H1 (cell line): ENCODE measurements at regions not wholly inside any gene's neighbourhood (a gene's known extent, or its start where the extent isn't known, plus 50 kb on each side); places are given as distances from the start of the nearest gene placed in this dataset.

Experiments used
- CTCF ChIA-PET: fragments of 300-600 bp; sonication (Branson Sonifier 250); formaldehyde crosslinking; loops from one replicate; lab custom pipeline; 2021; ENCODE audit not compliant: partially characterized antibody; lab: Charles Lee
- POLR2A ChIA-PET: fragments of 300-600 bp; sonication (Branson Sonifier 250); formaldehyde crosslinking; loops from one replicate; lab custom pipeline; 2021; ENCODE audit warnings: inconsistent platforms; ENCODE audit not compliant: partially characterized antibody; lab: Charles Lee
- DNase-seq, 2 experiments: peaks; one replicate each; pipeline versions ENCODE4 v3.0.0 to v3.0.0-alpha.2; 2010 to 2022; ENCODE audit warnings: low spot score in 2 of 2, low read depth in 1 of 2, mixed read lengths in 1 of 2
- FAIRE-seq: peaks from 2 replicates; lab custom pipeline; 2011; peaks lifted over from hg19 to GRCh38; lab: Jason Lieb, UNC
- H2AFZ ChIP-seq: 2 replicates; pipeline ENCODE4 v1.8.1; 2012; ENCODE audit warnings: low read length, inconsistent platforms
- H2AK5ac ChIP-seq: 2 replicates; pipeline ENCODE4 v1.6.1; 2013; ENCODE audit warnings: low read depth, low read length
- H2BK120ac ChIP-seq: replicated peaks from 2 replicates; pipeline ENCODE3; 2013; ENCODE audit warnings: low read depth, low read length, inconsistent platforms
- H2BK12ac ChIP-seq: 2 replicates; pipeline ENCODE4 v1.6.1; 2013; ENCODE audit warnings: low read depth, low read length
- H2BK15ac ChIP-seq: 2 replicates; pipeline ENCODE4 v1.6.1; 2013; ENCODE audit warnings: low read length
- H2BK20ac ChIP-seq: 2 replicates; pipeline ENCODE4 v1.6.1; 2013; ENCODE audit warnings: low read length
- H2BK5ac ChIP-seq: 2 replicates; pipeline ENCODE4 v1.6.1; 2013; ENCODE audit warnings: low read depth, low read length
- H3K14ac ChIP-seq: 2 replicates; pipeline ENCODE4 v1.6.1; 2013; ENCODE audit warnings: inconsistent platforms; ENCODE audit not compliant: insufficient read length
- H3K18ac ChIP-seq: 2 replicates; pipeline ENCODE4 v1.6.1; 2013; ENCODE audit warnings: low read length; ENCODE audit errors: extremely low read depth
- H3K23ac ChIP-seq: 2 replicates; pipeline ENCODE4 v1.6.1; 2013; ENCODE audit warnings: inconsistent platforms; ENCODE audit not compliant: insufficient read length
- H3K23me2 ChIP-seq: 2 replicates; pipeline ENCODE4 v1.6.1; 2013; ENCODE audit warnings: low read depth, low read length
- H3K27ac ChIP-seq: 2 replicates; pipeline ENCODE4 v1.6.1; 2011; ENCODE audit warnings: low read depth, low read length, inconsistent platforms
- H3K27me3 ChIP-seq, 4 experiments: replicated peaks in 1 of 4; 1 replicate in 1 of 4; 2 replicates in 3 of 4; pipeline versions ENCODE4 v1.6.1 to v1.8.1; 2011 to 2013; ENCODE audit warnings: low read length in 3 of 4, mild to moderate bottlenecking in 3 of 4, inconsistent platforms in 2 of 4, mixed read lengths in 2 of 4, moderate library complexity in 1 of 4; ENCODE audit not compliant: control insufficient read depth in 3 of 4, insufficient read depth in 3 of 4; ENCODE audit errors: extremely low read depth in 1 of 4
- H3K36me3 ChIP-seq, 4 experiments: 2 replicates each; pipeline versions ENCODE4 v1.6.1 to v1.8.1; 2011 to 2013; ENCODE audit warnings: mild to moderate bottlenecking in 4 of 4, low read length in 3 of 4, moderate library complexity in 2 of 4, control low read depth in 1 of 4, inconsistent platforms in 1 of 4; ENCODE audit not compliant: insufficient read depth in 4 of 4, control insufficient read depth in 2 of 4
- H3K4ac ChIP-seq: replicated peaks from 2 replicates; pipeline ENCODE3; 2013; ENCODE audit warnings: low read length, low read depth, mixed read lengths, inconsistent platforms; ENCODE audit not compliant: insufficient read length
- H3K4me1 ChIP-seq, 4 experiments: replicated peaks in 1 of 4; 1 replicate in 1 of 4; 2 replicates in 3 of 4; pipeline versions ENCODE4 v1.6.1 to v1.8.1; 2011 to 2013; ENCODE audit warnings: low read length in 3 of 4, inconsistent platforms in 2 of 4, mixed read lengths in 1 of 4; ENCODE audit not compliant: insufficient read depth in 4 of 4, control insufficient read depth in 3 of 4
- H3K4me2 ChIP-seq, 2 experiments: 2 replicates each; pipeline versions ENCODE4 v1.6.1 to v1.8.1; 2011 to 2013; ENCODE audit warnings: low read depth in 2 of 2, low read length in 2 of 2, control low read depth in 1 of 2, inconsistent platforms in 1 of 2, mild to moderate bottlenecking in 1 of 2; ENCODE audit not compliant: insufficient read depth in 1 of 2
- H3K4me3 ChIP-seq, 4 experiments: fragments of 200-600, 300-600 bp in 1 of 4; sonication (generic), shearing (Covaris generic), sonication (Bioruptor Twin) in 1 of 4; 2 replicates each; pipeline versions ENCODE4 v1.5.1 to v1.8.1; 2011 to 2016; ENCODE audit warnings: low read length in 4 of 4, low read depth in 3 of 4, control low read depth in 2 of 4, inconsistent platforms in 2 of 4, mild to moderate bottlenecking in 2 of 4, mixed read lengths in 1 of 4, moderate library complexity in 1 of 4; ENCODE audit not compliant: insufficient read depth in 2 of 4; ENCODE audit errors: extremely low read depth in 1 of 4
- H3K56ac ChIP-seq: replicated peaks from 2 replicates; pipeline ENCODE3; 2013; ENCODE audit warnings: low read depth, mild to moderate bottlenecking, mixed read lengths, low read length, inconsistent platforms; ENCODE audit not compliant: insufficient read length
- H3K79me1 ChIP-seq: 2 replicates; pipeline ENCODE4 v1.6.1; 2013; ENCODE audit warnings: low read depth, low read length, control low read depth
- H3K79me2 ChIP-seq, 2 experiments: 2 replicates each; pipeline versions ENCODE4 v1.6.1 to v1.8.1; 2012 to 2013; ENCODE audit warnings: low read length in 2 of 2, mild to moderate bottlenecking in 2 of 2, inconsistent platforms in 1 of 2; ENCODE audit not compliant: insufficient read depth in 2 of 2, control insufficient read depth in 1 of 2
- H3K9ac ChIP-seq, 4 experiments: replicated peaks in 1 of 4; 1 replicate in 1 of 4; 2 replicates in 3 of 4; pipeline versions ENCODE4 v1.6.1 to v1.8.1; 2011 to 2013; ENCODE audit warnings: low read depth in 3 of 4, low read length in 3 of 4, control low read depth in 2 of 4, mild to moderate bottlenecking in 2 of 4, moderate library complexity in 2 of 4, inconsistent platforms in 1 of 4; ENCODE audit errors: extremely low read depth in 1 of 4
- H3K9me3 ChIP-seq, 2 experiments: 2 replicates each; pipeline versions ENCODE4 v1.6.1 to v1.8.1; 2012 to 2013; ENCODE audit warnings: mild to moderate bottlenecking in 2 of 2, moderate library complexity in 2 of 2, control low read depth in 1 of 2, inconsistent platforms in 1 of 2, low read depth in 1 of 2, low read length in 1 of 2, mixed read lengths in 1 of 2; ENCODE audit not compliant: insufficient read depth in 2 of 2
- H4K20me1 ChIP-seq, 2 experiments: replicated peaks in 1 of 2; 2 replicates each; pipeline versions ENCODE3 to v1.8.1; 2011 to 2013; ENCODE audit warnings: inconsistent platforms in 2 of 2, low read length in 2 of 2, mild to moderate bottlenecking in 1 of 2; ENCODE audit not compliant: insufficient read depth in 2 of 2, control insufficient read depth in 1 of 2
- H4K5ac ChIP-seq: 2 replicates; pipeline ENCODE4 v1.6.1; 2013; ENCODE audit warnings: low read length, low read depth, mixed read lengths, inconsistent platforms; ENCODE audit not compliant: insufficient read length
- H4K8ac ChIP-seq: 2 replicates; pipeline ENCODE4 v1.8.0; 2013; ENCODE audit warnings: mild to moderate bottlenecking, moderate library complexity, low read length, inconsistent platforms; ENCODE audit not compliant: insufficient read depth; ENCODE audit errors: extremely low read depth
- H4K91ac ChIP-seq: replicated peaks from 2 replicates; pipeline ENCODE3; 2013; ENCODE audit warnings: low read length, mixed read lengths, inconsistent platforms; ENCODE audit not compliant: insufficient read length
- BACH1 ChIP-seq: IDR thresholded peaks from 2 replicates; pipeline ENCODE4 v1.6.1; 2012; ENCODE audit warnings: low read length, improper control_type of control experiment
- BCL11A ChIP-seq, 2 experiments: IDR thresholded peaks; one replicate each; pipeline ENCODE4 v1.6.1; 2011; ENCODE audit warnings: low read depth in 2 of 2, low read length in 2 of 2, mild to moderate bottlenecking in 2 of 2
- CREB1 ChIP-seq: IDR thresholded peaks from 2 replicates; pipeline ENCODE4 v1.6.1; 2012; ENCODE audit warnings: inconsistent platforms
- JUN ChIP-seq: IDR thresholded peaks from 2 replicates; pipeline ENCODE4 v1.6.1; 2011; ENCODE audit warnings: low read depth, mild to moderate bottlenecking, improper control_type of control experiment, low read length
- KDM4A ChIP-seq: IDR thresholded peaks from one replicate; pipeline ENCODE4 v1.7.1; 2012; ENCODE audit warnings: low read depth, mild to moderate bottlenecking, moderate library complexity, low read length, inconsistent platforms; ENCODE audit not compliant: severe bottlenecking
- NANOG ChIP-seq: IDR thresholded peaks from 2 replicates; pipeline ENCODE4 v1.6.1; 2011; ENCODE audit warnings: low read length, low read depth, mild to moderate bottlenecking, inconsistent platforms; ENCODE audit not compliant: insufficient read depth, poor library complexity, severe bottlenecking
- NRF1 ChIP-seq: IDR thresholded peaks from 2 replicates; pipeline ENCODE4 v1.6.1; 2011; ENCODE audit warnings: mild to moderate bottlenecking, low read depth, low read length, improper control_type of control experiment
- RAD21 ChIP-seq, 2 experiments: IDR thresholded peaks in 1 of 2; conservative IDR thresholded peaks in 1 of 2; 2 replicates each; pipeline ENCODE4 v1.6.1; 2011; ENCODE audit warnings: low read depth in 2 of 2, low read length in 2 of 2, improper control_type of control experiment in 1 of 2, inconsistent platforms in 1 of 2, mild to moderate bottlenecking in 1 of 2, moderate library complexity in 1 of 2
- SAP30 ChIP-seq: fragments of 300-600 bp; sonication (generic); IDR thresholded peaks from 2 replicates; pipeline ENCODE4 v1.7.1; 2012; ENCODE audit warnings: low read length, moderate library complexity, mild to moderate bottlenecking, inconsistent platforms; ENCODE audit not compliant: insufficient read depth, insufficient replicate concordance
- SIRT6 ChIP-seq: IDR thresholded peaks from one replicate; pipeline ENCODE4 v1.7.1; 2012; ENCODE audit warnings: low read length, inconsistent platforms
- TAF1 ChIP-seq: IDR thresholded peaks from 2 replicates; pipeline ENCODE4 v1.6.1; 2011; ENCODE audit warnings: mild to moderate bottlenecking, low read depth, low read length
- TF ChIP-seq, protein P1 (sequence below): IDR thresholded peaks from 2 replicates; pipeline ENCODE4 v1.6.1; 2012; ENCODE audit warnings: inconsistent platforms
- TF ChIP-seq, protein P2 (sequence below), 3 experiments: IDR thresholded peaks; 1 replicate in 2 of 3; 2 replicates in 1 of 3; pipeline versions ENCODE4 v1.5.1 to v1.6.1; 2011; ENCODE audit warnings: low read length in 3 of 3, mild to moderate bottlenecking in 3 of 3, inconsistent platforms in 2 of 3, low read depth in 1 of 3, moderate library complexity in 1 of 3; ENCODE audit not compliant: insufficient read depth in 1 of 3; ENCODE audit errors: control extremely low read depth in 1 of 3

DNA sequence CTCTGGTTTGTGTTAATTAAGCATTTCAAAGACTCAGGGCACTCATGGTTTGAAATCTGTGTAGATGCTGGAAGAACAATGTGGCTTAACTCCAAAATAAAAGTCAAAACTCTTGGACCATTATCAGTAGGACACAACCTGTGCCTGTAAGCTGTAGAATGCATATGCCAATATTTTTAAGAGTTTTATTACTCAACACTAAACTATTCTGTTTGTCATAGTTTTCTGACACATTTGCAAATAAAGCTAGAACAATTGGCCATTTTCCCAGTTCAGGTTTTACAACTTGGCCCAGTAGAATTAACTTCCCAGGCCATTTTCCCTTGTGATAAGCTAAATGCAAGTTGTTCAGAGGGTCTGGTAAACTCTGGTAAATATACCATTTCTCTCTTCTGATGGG lies 713.1 kb downstream of the CBLN2 start:
- H4K91ac ChIP-seq, result no peak overlapping the region
- no peak overlapping the region for H3K18ac ChIP-seq
- H3K27ac ChIP-seq, result no peak overlapping the region
- H3K56ac ChIP-seq, result no peak overlapping the region
- H4K20me1 ChIP-seq, result no peaks in the 10 kb centered on the region
- no peak for DNase-seq
- H4K8ac ChIP-seq, result no peak overlapping the region
- no peaks in the 10 kb centered on the region for H3K27me3 ChIP-seq
- H2BK5ac ChIP-seq, result no peak overlapping the region
- no peak overlapping the region for H2BK120ac ChIP-seq
- no peaks in the 10 kb centered on the region for H3K23me2 ChIP-seq
- FAIRE-seq, result no peak
- no peak overlapping the region for H3K23ac ChIP-seq
- peaks cover 54 to 59% of the 10 kb centered on the region in 2 experiments for H3K9me3 ChIP-seq
- no peak overlapping the region for H3K9ac ChIP-seq
- CTCF ChIA-PET, result interaction anchor here (0.6 kb wide), 1 partner anchor 870 kb away, joined by 3 read pairs; no protein-coding TSS in a partner anchor
- no peak overlapping the region for H2AK5ac ChIP-seq
- no peaks in the 10 kb centered on the region for H3K79me2 ChIP-seq
- H3K4me2 ChIP-seq, result no peak overlapping the region
- H4K5ac ChIP-seq, result no peak overlapping the region
- H2BK12ac ChIP-seq, result no peak overlapping the region
- H3K79me1 ChIP-seq, result no peaks in the 10 kb centered on the region
- no peak overlapping the region for H3K4me3 ChIP-seq
- no peak overlapping the region for H2BK20ac ChIP-seq
- H2BK15ac ChIP-seq, result no peak overlapping the region
- no peak overlapping the region for H3K14ac ChIP-seq
- no peak overlapping the region for H3K4ac ChIP-seq
- H2AFZ ChIP-seq, result no peak overlapping the region
- no peaks in the 10 kb centered on the region for H3K4me1 ChIP-seq
- POLR2A ChIA-PET, result no interaction called here
- H3K36me3 ChIP-seq, result no peaks in the 10 kb centered on the region
- TF ChIP-seq, protein P1, sequence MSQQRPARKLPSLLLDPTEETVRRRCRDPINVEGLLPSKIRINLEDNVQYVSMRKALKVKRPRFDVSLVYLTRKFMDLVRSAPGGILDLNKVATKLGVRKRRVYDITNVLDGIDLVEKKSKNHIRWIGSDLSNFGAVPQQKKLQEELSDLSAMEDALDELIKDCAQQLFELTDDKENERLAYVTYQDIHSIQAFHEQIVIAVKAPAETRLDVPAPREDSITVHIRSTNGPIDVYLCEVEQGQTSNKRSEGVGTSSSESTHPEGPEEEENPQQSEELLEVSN, result no peak
- TF ChIP-seq RAD21 (IDR thresholded peaks at IDR 0.05 in 1 of 2, conservative IDR thresholded peaks at IDR 0.05 in 1 of 2; ENCODE audit: low read depth in 2 of 2, low read length in 2 of 2) (no peak), NANOG (no peak), SIRT6 (no peak), JUN (no peak), KDM4A (no peak), TAF1 (no peak), BACH1 (no peak), CREB1 (no peak), NRF1 (no peak), BCL11A (IDR thresholded peaks at IDR 0.05; ENCODE audit: low read depth in 2 of 2, low read length in 2 of 2) (no peak), SAP30 (no peak)
- TF ChIP-seq, protein P2, sequence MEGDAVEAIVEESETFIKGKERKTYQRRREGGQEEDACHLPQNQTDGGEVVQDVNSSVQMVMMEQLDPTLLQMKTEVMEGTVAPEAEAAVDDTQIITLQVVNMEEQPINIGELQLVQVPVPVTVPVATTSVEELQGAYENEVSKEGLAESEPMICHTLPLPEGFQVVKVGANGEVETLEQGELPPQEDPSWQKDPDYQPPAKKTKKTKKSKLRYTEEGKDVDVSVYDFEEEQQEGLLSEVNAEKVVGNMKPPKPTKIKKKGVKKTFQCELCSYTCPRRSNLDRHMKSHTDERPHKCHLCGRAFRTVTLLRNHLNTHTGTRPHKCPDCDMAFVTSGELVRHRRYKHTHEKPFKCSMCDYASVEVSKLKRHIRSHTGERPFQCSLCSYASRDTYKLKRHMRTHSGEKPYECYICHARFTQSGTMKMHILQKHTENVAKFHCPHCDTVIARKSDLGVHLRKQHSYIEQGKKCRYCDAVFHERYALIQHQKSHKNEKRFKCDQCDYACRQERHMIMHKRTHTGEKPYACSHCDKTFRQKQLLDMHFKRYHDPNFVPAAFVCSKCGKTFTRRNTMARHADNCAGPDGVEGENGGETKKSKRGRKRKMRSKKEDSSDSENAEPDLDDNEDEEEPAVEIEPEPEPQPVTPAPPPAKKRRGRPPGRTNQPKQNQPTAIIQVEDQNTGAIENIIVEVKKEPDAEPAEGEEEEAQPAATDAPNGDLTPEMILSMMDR (IDR thresholded peaks at IDR 0.05; ENCODE audit: control extremely low read depth in 1 of 3, insufficient read depth in 1 of 3, low read depth in 1 of 3, low read length in 3 of 3), result no peak
